ENCODE measurements at regions not wholly inside any gene's neighbourhood (a gene's known extent, or its start where the extent isn't known, plus 50 kb on each side); places are given as distances from the start of the nearest gene placed in this dataset.

GRCh38 chr1:95766036-95766435 lies 532.0 kb downstream of the RWDD3 start:
- FAIRE-seq: no peak
- dilution Hi-C loops (cut with MboI; ENCODE audit: extremely low pct_ligation_motif_present, low sequenced_read_pairs): no loop called here
- H3K4me1 ChIP-seq (ENCODE audit: control insufficient read depth, extremely low read depth, insufficient read depth, low read length): no peaks in the 10 kb centered on the region

More at GRCh38 chr1:95766036-95766435, 532.0 kb downstream of the RWDD3 start:
- H2AFZ ChIP-seq (ENCODE audit: low read depth, low read length): no peak overlapping the region
- H3K9ac ChIP-seq (replicated peaks; ENCODE audit: extremely low read depth, insufficient read depth, low read length): no peak overlapping the region
- H3K9me1 ChIP-seq (replicated peaks; ENCODE audit: control insufficient read depth, extremely low read depth, insufficient read depth, low read length): no peaks in the 10 kb centered on the region
- no TSS peak for BruUV-seq (replicated peaks)
- H3K4me2 ChIP-seq (ENCODE audit: insufficient read depth, low read length): no peak overlapping the region
- POLR2A ChIA-PET: no interaction called here
- H3K36me3 ChIP-seq (ENCODE audit: control insufficient read depth in 2 of 2, extremely low read depth in 1 of 2, insufficient read depth in 2 of 2, low read length in 2 of 2): no peaks in the 10 kb centered on the region
- CTCF ChIA-PET: no interaction called here
- H3K79me2 ChIP-seq (ENCODE audit: control insufficient read depth, insufficient read depth, low read length): no peaks in the 10 kb centered on the region
- no peaks in the 10 kb centered on the region for H3K9me3 ChIP-seq (replicated peaks; ENCODE audit: control insufficient read depth, insufficient read depth, low read length)
- TF ChIP-seq MYC (IDR thresholded peaks at IDR 0.05; ENCODE audit: low read depth, low read length) (no peak), POLR2A (IDR thresholded peaks at IDR 0.05; ENCODE audit: low read depth, low read length) (no peak), FOS (IDR thresholded peaks at IDR 0.05; ENCODE audit: borderline replicate concordance, insufficient read depth, low read length) (no peak), GATA2 (IDR thresholded peaks at IDR 0.05; ENCODE audit: insufficient read depth, insufficient read length, low read depth, low read length) (no peak), MAX (IDR thresholded peaks at IDR 0.05; ENCODE audit: insufficient read depth, insufficient read length) (no peak), JUN (IDR thresholded peaks at IDR 0.05; ENCODE audit: borderline replicate concordance, insufficient read depth, insufficient read length, low read depth) (no peak), EZH2 (IDR thresholded peaks at IDR 0.05; ENCODE audit: borderline replicate concordance, low read depth, low read length, severe bottlenecking) (no peak), POLR2AphosphoS5 (IDR thresholded peaks at IDR 0.05; ENCODE audit: insufficient read depth, low read depth, low read length) (no peak), CTCF (IDR thresholded peaks at IDR 0.05; ENCODE audit: extremely low read depth in 1 of 2, insufficient read depth in 1 of 2, low read depth in 1 of 2, low read length in 2 of 2) (no peak)
- H3K27me3 ChIP-seq (ENCODE audit: control insufficient read depth in 2 of 2, insufficient read depth in 2 of 2, low read length in 2 of 2): no peaks in the 10 kb centered on the region
- no peak for DNase-seq (ENCODE audit: low read depth, low spot score)
- no peak overlapping the region for H3K4me3 ChIP-seq (replicated peaks in 1 of 3; ENCODE audit: insufficient read depth in 1 of 3, low read depth in 1 of 3, low read length in 3 of 3)
- intact Hi-C loops (cut with micrococcal nuclease): no loop called here
- H4K20me1 ChIP-seq (replicated peaks; ENCODE audit: control insufficient read depth, extremely low read depth, insufficient read depth, low read length): no peaks in the 10 kb centered on the region
- H3K27ac ChIP-seq (ENCODE audit: insufficient read depth, low read depth, low read length): no peak overlapping the region

Data from endothelial cell of umbilical vein (primary cell).